ENCODE measurements at regions not wholly inside any gene's neighbourhood (a gene's known extent, or its start where the extent isn't known, plus 50 kb on each side); places are given as distances from the start of the nearest gene placed in this dataset.

DNA sequence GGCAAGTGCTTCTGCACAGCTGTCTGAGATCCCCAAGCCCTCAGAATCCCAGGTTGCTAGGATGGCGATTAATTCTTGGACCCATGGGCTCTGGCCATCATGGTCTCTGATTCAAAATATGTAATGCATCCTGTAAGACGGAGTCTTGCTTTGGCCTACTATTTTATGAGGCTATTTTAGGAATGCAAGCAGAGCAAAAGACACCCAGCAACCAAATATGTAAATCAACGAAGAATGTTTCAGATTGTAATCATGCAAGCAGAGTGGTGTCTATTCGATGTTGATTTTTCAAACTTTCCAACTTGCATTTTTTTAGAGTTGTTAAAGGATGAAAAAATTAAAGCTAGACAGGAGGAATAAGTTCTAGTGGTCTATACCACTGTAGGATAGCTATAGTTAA lies 154.8 kb downstream of the COL6A3 start:
- TF ChIP-seq, protein P1, sequence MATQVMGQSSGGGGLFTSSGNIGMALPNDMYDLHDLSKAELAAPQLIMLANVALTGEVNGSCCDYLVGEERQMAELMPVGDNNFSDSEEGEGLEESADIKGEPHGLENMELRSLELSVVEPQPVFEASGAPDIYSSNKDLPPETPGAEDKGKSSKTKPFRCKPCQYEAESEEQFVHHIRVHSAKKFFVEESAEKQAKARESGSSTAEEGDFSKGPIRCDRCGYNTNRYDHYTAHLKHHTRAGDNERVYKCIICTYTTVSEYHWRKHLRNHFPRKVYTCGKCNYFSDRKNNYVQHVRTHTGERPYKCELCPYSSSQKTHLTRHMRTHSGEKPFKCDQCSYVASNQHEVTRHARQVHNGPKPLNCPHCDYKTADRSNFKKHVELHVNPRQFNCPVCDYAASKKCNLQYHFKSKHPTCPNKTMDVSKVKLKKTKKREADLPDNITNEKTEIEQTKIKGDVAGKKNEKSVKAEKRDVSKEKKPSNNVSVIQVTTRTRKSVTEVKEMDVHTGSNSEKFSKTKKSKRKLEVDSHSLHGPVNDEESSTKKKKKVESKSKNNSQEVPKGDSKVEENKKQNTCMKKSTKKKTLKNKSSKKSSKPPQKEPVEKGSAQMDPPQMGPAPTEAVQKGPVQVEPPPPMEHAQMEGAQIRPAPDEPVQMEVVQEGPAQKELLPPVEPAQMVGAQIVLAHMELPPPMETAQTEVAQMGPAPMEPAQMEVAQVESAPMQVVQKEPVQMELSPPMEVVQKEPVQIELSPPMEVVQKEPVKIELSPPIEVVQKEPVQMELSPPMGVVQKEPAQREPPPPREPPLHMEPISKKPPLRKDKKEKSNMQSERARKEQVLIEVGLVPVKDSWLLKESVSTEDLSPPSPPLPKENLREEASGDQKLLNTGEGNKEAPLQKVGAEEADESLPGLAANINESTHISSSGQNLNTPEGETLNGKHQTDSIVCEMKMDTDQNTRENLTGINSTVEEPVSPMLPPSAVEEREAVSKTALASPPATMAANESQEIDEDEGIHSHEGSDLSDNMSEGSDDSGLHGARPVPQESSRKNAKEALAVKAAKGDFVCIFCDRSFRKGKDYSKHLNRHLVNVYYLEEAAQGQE (IDR thresholded peaks at IDR 0.05; ENCODE audit: low read depth), result no peak
- TF ChIP-seq, protein P2, sequence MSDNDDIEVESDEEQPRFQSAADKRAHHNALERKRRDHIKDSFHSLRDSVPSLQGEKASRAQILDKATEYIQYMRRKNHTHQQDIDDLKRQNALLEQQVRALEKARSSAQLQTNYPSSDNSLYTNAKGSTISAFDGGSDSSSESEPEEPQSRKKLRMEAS (IDR thresholded peaks at IDR 0.05), result no peak
- TF ChIP-seq YY1 (IDR thresholded peaks at IDR 0.05; ENCODE audit: low read depth) (no peak), EP300 (IDR thresholded peaks at IDR 0.05; ENCODE audit: borderline replicate concordance) (no peak), CEBPB (IDR thresholded peaks at IDR 0.05) (no peak), TCF12 (IDR thresholded peaks at IDR 0.05; ENCODE audit: low read depth) (no peak)
